SW480 (cell line): ENCODE measurements at regions not wholly inside any gene's neighbourhood (a gene's known extent, or its start where the extent isn't known, plus 50 kb on each side); places are given as distances from the start of the nearest gene placed in this dataset.
A peak's percentile ranks its signal among the peaks of the same experiment; 100 is the strongest.

Experiments
- DNase-seq: peaks from one replicate; pipeline ENCODE4 v3.0.0-alpha.2; 2016; ENCODE audit warnings: low spot score

DNA sequence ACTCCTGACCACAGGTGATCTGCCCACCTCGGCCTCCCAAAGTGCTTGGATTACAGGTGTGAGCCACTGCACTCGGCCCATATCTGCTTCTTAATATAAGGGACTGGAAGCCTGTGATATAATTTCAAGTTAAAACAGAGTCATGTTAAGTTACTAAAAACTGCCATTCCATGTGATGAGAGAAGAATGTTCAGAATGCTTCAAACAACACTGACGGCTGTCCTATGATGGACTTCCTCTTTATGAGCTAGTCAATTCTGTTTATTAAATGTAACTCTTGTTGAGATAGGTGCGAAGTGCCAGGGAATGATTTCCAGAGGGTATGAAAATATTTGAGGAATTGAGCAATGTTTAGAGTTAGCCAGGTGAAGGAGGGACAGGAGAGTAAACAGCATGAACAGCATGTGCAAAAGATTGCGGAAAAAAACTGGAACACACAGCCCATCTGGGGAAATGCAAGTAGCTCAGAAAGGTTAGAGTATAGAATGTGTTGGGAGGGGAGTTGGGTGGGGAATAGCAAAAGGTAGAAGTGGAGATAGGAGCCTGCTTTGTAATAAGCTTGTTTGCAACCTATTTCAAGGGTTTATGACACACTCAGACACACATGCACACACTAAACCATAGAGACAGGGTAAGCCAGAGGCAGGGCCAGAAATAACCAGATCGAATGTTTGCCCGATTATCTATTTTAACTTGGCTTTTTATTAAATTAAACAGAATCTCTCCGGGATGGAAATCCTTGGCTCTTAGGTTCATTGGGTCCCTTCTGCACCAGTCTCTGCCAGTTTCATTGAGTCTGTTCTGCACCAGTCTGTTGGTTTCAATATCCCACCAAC is 135.6 kb upstream of the COX10 start:
- no peak for DNase-seq

DNA sequence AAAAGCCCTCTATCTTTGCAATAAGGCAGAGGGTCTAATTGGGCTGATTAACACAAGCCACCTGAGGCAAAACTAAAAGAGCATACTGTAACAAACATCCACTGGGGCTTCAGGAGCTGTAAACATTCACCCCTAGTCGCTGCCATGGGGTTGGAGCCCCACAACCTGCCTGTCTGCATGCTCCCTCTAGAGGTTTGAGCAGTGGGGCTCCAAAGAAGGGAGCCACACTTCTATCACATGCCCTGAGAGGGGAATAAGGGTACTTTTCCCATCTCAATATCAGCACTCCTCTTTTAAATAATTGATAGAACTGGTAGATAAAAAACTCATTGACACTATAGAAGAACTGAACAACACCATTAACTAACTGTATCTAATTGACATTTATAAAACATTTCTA is 130.1 kb upstream of the COX10 start:
- DNase-seq = no peak

DNA sequence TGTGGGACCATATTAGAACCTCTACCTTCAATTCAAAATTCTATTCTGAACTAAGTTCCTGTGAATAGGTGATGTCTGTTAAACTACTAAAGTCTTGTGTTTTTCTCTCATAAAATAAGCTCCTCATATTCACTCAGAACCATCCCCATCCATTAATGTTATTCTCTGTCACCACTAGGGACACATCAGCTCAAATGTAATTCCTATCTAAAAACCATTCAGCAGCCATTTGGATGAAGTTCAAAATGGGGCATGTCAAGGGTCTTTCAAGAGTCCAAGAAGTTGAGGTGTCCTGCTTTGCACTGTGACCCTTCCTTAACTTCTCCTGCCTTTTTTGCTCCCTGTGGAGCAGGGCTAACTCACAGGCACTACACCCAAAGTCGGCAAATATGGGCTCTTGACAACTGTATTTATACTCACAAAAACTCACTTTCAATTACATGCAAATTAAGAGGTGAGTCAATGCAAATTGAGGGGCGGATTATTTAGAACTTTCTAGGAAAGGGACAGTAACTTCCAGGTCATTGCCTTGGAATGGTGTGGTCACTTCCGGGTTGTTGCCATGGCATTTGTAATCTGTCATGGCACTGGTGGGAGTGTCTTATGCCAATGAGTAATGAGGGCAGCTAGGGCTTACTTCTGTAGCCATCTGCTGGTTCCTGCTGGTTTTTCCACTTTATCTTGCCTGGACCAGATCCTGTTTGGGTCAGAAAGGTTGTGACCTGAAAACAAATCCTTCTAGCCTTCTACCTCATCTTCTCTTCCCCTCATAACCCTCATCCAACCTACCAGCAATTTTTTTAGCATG is 128.2 kb upstream of the COX10 start:
- DNase-seq = peak; percentile 20

DNA sequence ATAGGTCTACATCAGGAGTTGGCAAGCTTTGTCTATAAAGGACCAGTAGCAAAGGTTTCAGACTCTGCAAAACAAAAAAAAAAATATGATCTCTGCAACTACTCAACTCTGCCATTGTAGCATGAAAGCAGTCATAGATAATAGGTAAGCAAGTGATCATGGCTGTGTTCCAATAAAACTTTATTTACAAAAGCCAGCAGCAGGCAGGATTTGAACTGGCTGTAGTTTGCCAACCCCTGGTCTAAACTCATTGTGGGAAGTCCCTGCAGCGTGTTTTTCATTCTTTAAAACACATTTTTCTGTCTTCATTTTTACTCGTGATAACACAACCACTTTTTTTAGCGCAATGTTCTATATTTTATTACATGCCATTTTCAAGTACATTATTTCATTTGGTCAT is 127.5 kb upstream of the COX10 start:
- DNase-seq = no peak

DNA sequence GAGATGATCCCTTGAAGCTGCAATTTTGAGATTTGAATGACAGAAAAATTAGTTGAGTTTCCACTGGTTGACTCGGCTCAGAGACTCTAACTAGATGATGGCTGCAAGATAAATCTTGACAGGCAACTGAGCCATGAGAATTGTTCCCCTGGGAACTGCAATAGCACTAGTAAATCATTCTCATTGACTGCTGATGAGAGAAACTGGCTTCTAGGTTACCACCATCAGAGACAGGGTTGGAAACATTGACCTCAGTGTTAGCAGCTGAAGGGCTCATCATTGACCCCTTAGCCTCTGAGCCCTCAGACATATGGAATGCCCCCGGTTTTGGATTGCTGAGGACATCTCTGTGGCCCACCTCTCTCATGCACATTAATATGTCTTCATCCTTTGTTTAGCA is 125.4 kb upstream of the COX10 start:
- DNase-seq = no peak

DNA sequence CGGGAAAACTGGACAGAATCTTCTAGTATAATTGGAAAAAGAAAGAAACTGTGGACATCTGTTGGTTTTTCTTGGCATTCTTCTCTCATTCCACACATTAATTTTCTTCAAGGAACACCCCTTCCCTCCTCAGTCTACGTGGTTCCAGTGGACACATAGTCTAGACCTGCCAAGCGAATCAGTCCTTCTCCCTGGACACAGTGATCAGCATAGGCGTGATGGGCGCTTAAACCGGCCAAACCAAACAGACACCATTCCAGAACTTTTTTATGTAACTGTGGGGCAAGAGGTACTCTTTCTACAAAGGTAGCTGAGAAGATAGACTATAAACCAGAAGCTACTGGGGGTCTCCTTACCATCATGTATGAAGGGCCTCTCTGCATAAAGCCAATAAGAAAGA is 121.8 kb upstream of the COX10 start:
- no peak for DNase-seq

DNA sequence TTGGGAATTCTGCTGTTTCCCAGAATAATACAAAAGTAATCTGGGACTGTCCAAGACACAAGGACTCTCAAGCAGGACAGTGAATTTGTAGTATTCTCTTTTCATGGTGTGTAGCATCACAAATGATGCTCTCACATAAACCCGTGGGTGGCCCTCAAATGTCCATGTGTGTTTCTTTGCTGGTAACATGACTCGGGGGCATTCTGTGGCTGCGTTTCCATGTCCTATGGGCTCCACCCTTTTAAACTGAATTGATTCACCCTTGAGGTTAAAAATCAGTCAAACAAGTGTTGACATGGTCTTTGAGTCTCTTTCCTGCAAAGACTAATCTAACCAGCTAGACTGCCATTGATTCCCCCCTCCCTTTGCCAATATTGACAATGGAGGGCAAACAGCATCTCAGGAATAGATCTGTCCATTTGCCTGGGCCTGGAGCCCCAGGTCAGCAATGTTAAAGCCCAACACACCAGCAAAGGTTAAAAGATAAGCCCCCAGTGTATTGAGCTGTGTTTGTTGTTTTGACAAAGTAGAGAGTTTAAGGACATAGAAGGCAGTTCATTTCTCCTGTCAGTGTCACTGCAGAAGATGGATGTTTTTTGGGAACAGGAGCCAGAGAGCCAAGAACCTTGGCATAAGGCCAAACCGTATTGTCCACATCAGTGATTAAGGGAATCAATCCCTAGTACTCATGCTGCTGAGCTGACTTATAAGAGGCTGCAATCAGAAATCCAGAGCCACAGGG is 117.1 kb upstream of the COX10 start:
- no peak for DNase-seq

DNA sequence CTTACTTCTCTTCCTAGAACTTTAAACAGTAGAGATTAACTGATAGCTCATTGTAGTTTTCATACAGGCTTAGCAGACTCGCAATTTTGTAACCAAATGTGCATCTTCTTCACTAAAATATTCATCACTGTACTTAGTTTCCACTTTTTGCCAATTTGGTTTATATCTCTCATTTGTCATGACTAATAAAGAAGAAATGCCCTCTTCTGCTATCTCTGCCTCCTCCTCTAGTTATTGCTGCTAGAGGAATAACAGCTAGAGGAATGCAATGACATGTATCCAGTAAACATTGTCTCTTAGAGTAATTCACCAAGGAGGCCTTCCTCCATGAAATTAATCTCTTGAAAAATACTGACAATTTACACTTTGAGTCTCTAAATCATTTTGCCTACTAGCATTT is 115.5 kb upstream of the COX10 start:
- DNase-seq = no peak

DNA sequence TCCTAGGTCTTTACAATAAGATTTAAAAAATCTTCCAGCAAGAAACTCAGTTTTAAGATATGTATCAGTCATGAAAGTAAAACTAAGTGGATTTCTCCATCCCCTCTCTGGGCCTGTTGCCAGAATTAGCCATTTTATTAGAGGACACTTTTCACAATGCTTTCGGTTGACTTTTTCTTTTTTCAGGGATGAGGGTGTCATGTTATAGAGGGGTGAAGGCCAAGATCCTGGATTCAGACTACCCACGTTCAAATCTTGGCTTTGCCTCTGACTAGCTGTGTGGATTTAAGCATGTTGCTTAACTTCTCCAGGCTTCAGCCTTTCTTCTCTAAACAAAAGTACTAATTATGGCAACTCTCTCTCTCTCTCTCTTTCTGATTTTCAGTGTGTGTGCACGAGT is 111.7 kb upstream of the COX10 start:
- DNase-seq = no peak

DNA sequence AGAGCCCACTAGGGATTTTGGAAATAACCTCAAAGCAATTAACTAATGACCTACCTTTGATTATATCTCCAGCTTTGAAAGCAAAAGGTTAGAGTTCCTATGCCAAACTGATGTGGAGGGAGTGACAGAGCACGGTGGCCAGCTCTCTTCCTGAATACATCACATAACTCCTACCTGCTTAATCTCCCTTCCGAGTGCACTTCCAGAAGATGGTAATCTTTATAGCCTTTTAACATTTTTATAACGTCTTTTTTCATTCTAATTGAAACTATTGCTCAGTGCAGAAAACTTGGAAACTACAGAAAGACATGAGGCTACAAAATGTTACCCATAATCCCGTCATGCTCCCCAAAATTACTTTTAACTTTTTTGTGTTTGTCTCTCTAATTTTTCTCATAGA is 110.5 kb upstream of the COX10 start:
- DNase-seq = no peak

DNA sequence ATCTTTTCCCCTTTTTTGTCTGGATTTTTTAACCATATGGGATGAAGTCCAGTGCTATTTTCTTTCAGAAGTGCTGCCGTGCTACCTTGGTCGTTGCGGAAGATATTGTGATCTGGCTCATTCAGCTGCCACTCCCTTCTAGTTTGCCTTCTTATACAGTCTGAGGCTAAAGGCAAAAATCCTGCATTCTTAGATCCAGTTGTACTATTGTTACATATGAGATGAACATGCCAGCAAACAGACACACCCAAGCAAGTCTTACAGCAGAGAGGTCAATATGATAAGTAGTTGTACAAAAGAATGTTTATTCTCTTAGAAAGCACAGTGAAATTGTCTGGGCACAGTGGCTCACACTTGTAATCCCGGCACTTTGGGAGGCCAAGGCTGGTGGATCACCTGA is 108.0 kb upstream of the COX10 start:
- DNase-seq = no peak

DNA sequence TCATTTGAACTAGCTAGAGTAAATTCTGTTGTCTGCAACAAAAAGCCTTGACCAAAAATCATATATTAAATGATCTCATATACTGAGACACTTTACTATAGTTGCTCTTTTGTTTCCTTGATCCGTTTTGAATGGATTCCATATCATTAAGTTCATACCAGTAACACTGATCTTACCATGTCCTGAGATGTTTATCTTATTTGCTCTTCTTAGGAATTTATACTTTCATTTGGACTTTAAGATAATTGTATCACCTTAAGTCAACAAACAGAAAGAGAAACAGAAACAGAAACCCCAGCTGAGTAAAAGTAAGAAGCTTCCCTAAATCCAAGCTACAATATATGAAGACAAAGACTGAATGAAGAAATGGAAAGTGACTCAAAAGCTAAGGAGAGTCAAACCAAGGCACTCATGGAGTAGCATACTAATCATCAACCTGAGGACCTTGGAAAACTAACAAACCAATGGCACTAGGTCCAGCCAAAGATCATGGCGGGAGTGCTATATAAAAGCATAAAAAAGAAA is 106.5 kb upstream of the COX10 start:
- DNase-seq = no peak

DNA sequence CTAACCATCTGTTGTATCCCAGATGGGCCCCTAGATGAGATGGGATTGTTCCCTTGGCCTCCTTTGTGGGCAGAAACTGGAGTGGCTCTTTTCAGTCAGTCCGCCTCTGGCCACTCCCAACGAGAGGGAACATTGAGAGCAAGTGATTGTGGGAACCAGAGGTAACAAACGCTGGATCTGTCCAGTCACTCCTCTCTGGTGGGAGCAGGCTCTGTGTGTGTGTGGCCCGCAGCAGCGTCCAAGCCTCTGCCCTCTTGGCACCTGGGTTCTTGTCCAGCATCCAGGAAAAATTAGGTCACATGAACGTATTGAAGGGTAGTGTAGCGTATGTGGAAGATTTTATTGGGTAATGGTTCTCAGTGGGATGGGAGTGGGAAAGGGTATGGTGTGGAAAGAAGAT is 101.9 kb upstream of the COX10 start:
- DNase-seq = no peak

DNA sequence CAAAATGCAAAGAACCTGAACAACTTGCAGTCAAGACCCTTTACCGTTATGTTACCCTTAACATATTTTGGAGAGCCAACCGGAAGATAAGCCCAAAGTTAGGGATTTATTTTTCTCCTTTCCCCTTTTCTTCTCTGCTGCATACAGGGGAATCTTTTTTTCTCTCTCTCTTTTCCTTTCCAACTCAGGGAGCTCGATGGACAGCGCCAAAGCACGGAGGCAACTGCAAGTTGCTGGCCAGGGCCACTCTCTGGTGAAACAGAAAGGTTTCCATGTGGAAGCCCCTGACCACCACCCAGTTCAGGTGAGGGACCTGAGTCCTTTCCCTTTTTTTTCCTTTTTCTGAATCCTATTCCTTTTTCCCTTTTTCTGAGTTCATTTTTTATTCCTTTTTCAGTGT is 98.8 kb upstream of the COX10 start:
- no peak for DNase-seq

DNA sequence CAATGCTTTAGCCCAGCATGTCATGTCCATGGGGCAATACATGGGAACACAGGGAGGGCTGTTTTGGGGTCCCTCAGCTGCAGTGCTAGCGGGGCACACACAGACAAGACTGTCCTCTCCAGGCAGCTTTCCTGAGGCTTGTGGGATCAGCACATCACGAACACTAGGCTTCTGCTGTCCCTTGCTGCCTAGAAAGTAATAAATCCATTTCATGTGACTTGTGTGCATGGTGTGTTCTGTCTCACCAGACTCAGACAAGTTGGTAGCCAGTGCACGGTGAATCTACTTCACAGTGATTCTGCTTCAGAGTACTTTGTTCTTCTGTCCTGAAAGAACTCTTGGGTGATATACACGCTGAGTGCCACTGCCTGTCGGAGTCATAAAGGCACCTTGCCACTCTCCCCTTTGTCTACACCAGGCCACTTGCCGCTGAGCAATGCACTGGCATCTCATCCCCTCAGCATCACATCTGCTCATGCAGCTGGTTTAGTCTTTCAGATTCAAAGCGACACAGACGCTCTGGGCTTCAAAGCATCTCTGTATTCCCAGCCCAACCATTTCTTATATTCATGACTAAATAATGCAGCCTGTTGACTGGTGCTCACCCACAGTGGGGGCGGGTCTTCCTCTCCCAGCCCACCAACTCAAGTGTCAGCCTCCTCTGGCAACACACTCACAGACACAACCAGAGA is 95.2 kb upstream of the COX10 start:
- DNase-seq = no peak

DNA sequence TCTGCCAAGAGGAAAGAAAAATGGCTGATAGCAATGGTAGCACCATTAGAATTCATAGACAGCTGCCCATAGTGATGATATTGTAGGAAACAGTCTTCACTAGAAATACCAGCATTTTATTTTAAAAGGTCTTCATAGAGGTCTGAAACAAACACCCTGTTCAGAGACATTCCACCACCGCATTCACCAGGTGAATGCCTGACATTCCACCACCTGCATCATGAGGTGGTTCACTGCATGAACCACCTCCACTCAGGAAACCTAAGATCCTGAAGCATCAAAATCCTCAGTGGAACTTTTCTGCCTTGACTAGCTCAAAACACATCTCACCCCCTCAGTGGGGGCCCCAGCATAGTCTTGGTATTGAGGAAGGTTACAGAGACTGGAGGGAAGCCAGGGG is 91.5 kb upstream of the COX10 start:
- DNase-seq = no peak

DNA sequence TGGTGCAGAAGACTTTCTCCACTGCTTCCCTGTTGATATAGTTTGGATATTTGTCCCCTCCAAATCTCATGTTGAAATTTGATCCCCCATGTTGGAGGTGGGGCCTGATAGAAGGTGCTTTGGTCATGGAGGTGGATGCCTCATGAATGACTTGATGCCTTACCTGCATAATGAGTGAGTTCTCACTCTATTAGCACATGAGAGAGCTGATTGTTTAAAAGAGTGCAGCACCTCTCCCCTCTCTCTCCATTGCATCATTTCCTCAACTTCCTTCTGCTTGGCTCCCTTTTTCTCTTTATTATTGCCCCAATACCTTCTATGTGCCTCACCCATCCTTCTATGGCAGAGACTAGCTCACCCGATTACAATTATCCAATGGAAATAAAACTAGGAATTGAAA is 90.8 kb upstream of the COX10 start:
- no peak for DNase-seq

DNA sequence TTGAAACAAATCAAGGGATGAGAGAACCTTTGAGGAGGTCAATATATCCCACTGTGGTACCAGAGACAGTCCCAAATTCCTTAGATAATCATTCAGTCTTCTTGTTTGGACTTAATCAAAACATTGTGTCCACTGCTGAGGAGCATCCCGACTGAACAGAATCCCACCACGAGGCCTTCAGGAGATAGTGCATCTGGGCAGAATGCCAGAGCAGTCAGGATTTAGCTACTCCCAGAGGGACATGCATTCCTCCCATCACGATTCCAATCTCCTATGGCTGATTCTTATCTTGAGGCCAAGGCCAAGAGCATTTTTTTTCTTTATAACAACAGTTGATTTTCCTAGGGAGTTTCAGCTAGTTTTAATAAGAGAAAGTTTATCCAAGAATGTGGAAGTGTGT is 87.4 kb upstream of the COX10 start:
- no peak for DNase-seq

DNA sequence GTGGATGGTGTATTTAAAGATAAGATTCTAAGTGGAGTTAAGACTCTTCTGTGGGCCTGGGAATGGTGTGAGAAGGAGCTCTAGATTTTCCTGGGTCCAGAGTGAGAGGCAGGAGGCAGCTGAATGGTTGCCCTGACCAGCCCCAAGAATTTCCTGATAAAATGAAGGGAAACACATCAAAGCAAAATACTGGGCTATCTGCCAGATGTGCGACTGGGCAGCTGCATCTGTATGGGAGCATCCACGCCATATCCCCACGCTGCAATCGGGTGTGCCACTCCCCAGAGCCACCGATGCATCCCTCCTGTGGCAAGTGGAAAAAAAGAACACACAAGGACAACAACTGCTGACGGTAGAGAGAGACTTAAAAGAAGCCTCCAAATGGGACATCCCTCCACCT is 84.3 kb upstream of the COX10 start:
- no peak for DNase-seq

DNA sequence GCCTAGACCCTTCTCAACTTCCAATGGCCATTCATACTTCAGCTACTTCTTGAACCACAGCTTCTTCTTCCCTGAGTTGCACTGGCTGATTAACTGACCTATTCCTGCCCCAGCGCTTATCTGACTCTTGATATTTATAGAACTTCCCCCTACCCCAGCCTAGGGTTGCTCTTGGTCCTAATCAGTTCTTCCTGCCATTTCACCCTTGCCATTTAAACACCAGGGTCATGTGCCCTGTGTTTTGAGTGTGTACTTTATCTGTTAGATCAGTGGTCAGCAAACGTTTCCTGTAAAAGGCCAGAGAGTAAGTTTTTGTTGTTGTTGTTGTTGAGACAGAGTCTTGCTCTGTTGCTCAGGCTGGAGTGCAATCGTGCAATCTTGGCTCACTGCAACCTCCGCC is 82.4 kb upstream of the COX10 start:
- DNase-seq = no peak

DNA sequence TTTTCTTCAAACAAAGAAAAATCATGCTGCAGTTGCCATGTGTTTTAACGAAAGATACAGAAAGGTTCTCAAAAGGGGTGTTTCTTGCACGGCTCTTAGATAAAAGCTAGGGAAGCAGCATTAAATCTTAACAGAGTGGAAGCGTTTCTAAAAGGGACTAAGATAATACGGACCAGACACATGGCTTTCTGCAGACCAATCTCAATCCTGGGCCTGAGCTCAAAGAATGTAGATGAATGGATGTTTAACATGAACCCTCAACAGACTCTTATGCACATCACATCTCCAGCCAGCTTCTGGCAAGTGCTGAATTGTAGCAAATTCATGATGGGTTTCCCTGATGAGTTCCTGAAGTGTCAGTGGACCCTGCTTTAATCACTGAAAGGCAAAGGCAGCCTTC is 80.2 kb upstream of the COX10 start:
- DNase-seq = no peak

DNA sequence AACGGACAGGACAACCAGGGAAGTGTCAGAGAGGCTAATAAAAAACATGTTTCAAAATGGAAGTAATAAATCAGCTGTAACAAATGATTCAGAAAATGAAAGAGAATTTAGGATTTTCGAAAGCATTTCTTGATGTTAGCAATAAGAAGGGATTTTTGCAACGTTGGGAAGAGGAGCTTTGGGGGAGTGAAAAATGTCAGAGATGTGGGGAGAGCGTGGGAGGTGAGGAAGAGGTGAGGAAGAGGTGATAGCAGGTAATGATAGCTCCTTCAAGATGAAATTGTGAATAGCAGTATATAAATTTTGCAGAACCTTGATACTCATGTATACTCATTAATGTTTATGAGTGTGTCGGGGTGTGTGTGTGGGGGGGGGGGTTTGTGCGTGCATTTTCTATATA is 76.2 kb upstream of the COX10 start:
- no peak for DNase-seq
